ENCODE measurements at regions not wholly inside any gene's neighbourhood (a gene's known extent, or its start where the extent isn't known, plus 50 kb on each side); places are given as distances from the start of the nearest gene placed in this dataset.

DNA sequence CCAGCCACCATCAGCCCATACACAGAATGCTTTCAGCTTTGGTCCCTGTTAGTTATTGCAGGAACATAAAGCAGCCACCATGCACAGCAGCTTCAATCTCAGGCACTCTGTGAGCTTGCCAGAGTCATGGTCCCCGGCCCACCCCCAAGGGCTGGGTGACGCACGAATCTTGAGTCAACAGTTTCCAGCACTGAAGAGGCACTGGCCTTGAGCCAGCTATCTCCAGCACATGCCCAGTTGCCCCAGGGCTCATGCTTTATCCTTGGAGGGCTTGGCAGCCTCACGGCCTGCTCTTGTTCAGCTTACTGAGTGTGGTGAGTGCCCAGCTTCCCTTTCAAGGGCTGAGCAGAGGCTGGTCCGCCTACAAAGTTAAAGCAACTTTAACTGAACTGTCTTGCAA is 200.7 kb upstream of the RAB4A start:
- peak; percentile 98 for DNase-seq

- no peak for DNase-seq
Measured at GRCh38 chr1:229073251-229073650, 197.7 kb upstream of the RAB4A start.

DNA sequence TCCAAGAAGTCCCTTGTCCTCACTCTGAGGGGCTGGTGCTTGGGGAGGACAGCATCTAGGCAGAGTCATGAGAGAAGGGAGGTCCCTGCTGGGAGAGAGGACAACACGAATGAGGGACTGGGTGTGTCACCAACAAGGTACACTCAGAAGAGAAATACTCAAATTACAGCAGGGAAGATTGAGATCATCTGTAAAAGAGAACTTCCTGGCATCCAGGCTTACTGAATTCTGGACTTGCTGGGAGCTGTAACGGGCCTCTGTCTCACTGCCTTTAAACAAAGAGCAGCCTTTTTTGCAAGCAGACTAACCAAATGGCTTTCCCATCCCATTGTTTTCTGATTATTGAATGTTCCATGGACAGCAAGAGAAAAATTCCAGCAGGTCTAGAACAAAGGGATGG is 195.7 kb upstream of the RAB4A start:
- DNase-seq, result peak; percentile 27

GRCh38 chr1:229075716-229076115 is 195.2 kb upstream of the RAB4A start:
- peak; percentile 10 for DNase-seq

GRCh38 chr1:229076195-229076594 is 194.7 kb upstream of the RAB4A start:
- no peak for DNase-seq

GRCh38 chr1:229079016-229079595 is 191.8 kb upstream of the RAB4A start:
- peak; percentile 86 for DNase-seq

DNA sequence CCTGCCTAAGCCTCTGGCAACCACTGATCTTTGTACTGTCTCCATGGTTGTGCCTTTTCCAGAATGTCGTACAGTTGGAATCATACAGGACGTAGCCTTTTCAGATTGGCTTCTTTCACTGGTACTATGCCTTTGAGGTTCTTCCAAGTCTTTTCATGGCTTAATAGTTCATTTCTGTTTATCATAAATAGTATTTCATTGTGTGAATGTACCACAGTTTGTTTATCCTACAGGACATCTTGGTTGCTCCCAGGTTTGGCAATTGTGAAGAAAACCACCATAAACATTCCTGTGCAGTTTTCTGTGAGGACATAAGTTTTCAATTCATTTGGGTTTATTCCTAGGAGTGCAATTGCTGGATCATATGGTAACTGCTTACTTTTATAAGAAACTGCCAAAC is 190.6 kb upstream of the RAB4A start:
- no peak for DNase-seq

DNA sequence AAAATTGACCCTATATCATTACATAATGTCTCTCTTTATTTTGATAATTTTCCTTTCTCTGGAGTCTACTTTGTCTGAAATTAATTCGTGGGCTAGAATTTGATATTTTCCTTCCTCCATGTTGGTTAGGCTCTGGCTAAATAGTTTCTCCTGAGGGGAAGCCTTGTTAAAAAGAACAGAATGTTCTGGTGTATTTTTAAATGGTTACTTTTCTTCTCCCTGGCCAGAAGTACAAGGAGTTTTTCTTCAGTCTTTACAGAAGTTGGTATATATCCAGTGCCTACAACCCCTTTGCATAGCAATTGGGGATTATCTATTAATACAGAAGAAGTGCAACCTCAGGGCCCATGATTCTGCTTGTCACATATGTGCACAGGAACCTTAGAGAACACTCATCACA is 185.6 kb upstream of the RAB4A start:
- no peak for DNase-seq

DNA sequence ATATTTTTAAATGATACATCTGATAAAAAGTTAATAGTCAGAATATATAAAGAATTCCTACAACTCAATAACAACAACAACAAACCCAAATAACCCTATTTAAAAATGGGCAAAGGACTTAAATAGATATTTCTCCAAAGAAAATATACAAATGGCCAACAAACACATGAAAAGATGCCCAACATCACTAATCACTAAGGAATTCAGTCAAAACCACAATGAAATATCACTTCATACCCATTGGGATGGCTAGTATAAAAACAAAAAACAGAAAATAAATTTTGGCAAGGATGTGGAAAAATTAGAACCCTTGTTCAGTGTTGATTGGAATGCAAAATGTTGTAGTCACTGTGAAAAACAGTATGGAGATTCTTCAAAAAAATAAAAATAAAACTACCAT is 184.8 kb upstream of the RAB4A start:
- no peak for DNase-seq

DNA sequence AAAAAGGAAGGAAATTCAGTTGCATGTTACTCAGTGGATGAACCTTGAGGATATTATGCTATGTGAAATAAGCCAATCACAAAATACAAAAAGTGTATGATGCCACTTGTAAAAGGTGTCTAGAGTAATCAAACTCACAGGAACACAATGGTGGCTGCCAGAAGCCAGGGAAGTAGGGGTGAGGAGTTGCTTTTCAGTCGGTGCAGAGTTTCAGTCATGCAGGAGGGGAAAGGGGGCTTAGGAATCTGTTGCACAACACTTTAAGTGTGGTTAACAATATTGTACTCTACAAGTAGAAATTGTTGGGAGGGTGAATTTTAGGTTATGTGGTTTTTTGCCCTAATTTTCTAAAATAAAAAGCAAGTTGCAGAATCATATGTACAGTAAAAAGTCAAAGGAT is 184.2 kb upstream of the RAB4A start:
- no peak for DNase-seq

DNA sequence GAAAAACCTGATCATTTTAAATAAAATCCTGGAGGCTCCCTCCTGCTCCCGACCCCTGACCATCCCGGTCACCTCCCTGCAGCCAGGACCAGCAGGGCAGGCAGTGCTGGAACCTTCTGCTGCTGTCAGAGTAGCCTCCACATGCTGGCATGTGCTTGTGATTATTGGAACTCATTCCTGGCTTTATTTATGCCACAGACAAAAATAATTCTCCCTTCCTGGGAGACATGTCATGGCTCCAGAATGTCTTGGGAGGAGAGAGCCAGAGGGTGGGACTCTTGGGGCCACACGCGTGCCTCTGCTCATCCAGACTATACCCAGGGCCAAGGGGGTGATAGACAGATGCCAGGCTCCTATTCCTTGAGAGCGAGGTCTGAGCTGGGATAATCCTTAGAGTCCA is 183.6 kb upstream of the RAB4A start:
- DNase-seq, result no peak

- DNase-seq, result no peak
Measured at GRCh38 chr1:229087906-229088305, 183.0 kb upstream of the RAB4A start.

DNA sequence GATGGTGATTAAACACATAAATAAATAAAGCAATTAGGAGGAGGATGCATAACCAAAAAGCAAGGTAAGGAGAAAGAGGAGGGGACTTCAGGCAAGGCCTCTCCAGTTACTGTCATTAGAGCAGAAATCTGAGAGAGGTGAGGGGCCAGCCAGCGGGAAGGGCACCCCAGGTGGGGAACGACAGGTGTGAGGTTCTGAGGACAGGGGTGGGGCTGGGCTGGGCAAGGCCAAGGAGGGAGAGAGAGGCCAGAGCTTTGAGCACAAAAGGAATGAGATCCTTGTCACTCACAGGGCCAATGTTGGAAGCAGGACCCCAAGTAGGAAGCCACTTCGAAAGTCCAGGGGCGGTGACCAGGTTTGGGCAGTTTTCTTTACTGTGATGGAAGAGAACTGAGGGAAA is 182.2 kb upstream of the RAB4A start:
- DNase-seq, result no peak

- DNase-seq, result no peak
Measured at GRCh38 chr1:229089586-229090208, 181.2 kb upstream of the RAB4A start.

DNA sequence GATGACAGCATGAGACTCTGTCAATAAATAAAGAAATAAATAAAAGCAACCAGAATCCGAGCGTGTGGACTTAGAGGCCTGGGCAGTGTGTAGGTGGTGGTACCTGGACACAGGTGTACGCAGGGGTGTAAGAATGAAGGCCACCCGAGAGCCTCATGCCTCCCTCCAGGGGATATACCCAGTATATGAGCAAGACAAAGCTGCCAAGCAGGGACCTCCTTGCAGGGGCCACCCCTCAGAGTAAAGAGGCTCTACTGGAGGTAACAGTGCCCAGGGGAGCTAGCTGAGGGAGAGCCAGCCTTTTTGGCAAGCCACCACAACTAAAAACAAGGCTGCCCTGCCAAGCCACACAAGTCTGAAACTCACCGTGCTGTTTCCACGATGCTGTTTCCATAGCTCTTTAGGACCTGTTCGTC is 179.2 kb upstream of the RAB4A start:
- DNase-seq, result no peak

DNA sequence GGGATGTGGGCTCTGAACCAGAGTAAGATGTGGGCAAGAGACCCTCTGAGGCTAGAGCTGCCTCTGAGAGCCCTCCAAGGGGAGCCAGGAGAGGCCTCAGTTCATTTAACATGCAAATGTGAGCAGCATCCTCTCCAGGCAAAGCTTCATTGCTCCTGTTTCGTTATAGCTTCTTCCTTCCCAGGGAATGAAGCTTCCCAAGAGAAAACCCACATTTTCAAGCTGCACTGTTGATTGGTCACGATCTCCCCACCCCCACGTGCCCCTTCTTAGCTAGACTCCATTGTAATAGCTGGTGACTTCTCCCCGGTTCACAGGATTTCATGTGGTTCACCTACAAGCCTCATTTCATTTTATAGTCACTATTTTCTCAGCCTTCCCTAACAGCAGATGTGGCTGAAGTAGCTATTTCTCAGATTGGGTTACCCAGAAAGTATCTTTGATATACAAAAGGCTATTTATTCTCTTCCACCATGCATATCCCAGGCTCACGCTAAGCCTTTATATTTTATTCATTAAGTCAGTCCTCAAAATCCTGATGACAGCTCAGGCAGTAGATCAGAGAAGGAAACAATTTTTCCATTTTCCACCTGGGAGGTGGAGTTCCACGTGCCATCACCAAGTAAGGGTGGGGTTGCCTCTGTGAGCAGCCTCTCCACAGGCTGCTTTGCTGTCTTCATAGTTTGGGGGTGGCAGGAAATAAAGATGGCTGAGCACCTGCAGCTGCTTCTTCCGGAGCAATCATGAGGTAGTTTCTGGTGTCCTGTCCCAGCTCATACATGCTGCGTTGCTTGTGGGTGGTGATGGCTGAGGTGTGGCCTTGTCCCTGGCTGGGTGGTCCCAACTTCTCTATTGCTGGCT is 178.3 kb upstream of the RAB4A start:
- DNase-seq, result no peak

DNA sequence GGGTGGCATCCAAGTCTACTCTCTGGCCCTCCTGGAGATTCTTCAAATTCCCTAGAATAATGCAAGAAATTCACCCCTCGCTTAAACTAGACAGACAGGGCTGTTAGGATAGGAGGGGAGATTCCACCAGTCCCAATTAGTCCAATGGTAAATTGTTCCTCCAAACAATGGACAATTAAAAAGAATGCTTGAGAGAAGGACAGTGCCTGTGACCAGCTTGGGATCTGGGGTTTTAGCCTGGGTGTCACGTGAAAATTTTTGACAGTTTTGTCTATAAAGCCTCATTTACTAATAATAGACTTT is 177.7 kb upstream of the RAB4A start:
- DNase-seq, result no peak

- peak; percentile 88 for DNase-seq
Measured at GRCh38 chr1:229093609-229094336, 177.1 kb upstream of the RAB4A start.

GRCh38 chr1:229094476-229095311 is 176.2 kb upstream of the RAB4A start:
- no peak for DNase-seq

- no peak for DNase-seq
Measured at GRCh38 chr1:229095325-229095724, 175.6 kb upstream of the RAB4A start.

DNA sequence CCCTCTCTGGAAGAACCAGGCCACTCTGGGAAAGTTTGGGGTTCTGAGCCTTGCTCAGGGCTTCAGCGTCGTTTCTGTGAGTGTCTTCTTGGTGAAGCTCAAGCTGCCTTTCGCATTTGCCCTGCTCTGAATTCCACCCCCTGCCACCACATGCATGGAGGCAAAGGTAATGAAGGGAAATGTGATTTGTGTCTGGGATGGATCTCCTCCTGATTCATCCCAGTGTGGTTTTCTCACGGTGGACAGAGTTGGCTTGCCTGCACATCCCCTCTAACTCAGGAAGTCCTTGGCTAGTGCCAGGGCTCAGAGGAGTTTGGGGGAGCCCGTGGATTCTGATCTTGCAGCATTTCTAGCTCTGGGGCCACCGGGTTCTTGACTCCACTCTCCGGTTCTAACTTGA is 173.6 kb upstream of the RAB4A start:
- no peak for DNase-seq

DNA sequence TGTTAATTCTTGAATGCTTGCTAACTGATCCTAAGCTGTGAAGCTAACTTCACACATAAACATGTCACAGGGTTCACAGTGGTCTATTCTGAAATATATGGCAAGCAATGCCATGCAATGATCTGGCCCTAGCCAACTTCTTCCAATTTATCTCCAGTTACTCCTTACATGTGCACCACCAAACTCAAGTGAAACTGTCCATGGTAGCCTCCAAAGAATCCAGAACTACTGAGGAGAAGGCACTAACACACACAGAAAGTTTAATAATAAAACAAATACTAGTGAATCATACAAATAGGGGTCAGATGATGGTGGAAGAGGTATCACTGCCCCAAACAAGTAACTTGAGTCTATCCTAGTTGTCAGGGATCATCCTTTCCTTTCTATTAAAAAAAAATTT is 172.6 kb upstream of the RAB4A start:
- no peak for DNase-seq

Data from DMS153 (cell line).